ENCODE measurements at regions not wholly inside any gene's neighbourhood (a gene's known extent, or its start where the extent isn't known, plus 50 kb on each side); places are given as distances from the start of the nearest gene placed in this dataset.

- DNase-seq (ENCODE audit: low read depth), result no peak
- TF ChIP-seq CTCF (IDR thresholded peaks at IDR 0.05; ENCODE audit: low read length, missing control alignments), result no peak
- H3K4me3 ChIP-seq (replicated peaks; ENCODE audit: low read depth, low read length), result no peak overlapping the region
These were observed 252.9 kb upstream of the SOX2 start for GRCh38 chr3:181458857-181459256.

- DNase-seq (ENCODE audit: low read depth), result no peak
- H3K4me3 ChIP-seq (replicated peaks; ENCODE audit: low read depth, low read length), result no peak overlapping the region
- TF ChIP-seq CTCF (IDR thresholded peaks at IDR 0.05; ENCODE audit: low read length, missing control alignments), result no peak
These were observed 254.0 kb upstream of the SOX2 start for GRCh38 chr3:181457756-181458155.

- TF ChIP-seq CTCF (IDR thresholded peaks at IDR 0.05; ENCODE audit: low read length, missing control alignments), result no peak
- DNase-seq (ENCODE audit: low read depth), result no peak
- no peak overlapping the region for H3K4me3 ChIP-seq (replicated peaks; ENCODE audit: low read depth, low read length)
These were observed 254.5 kb upstream of the SOX2 start for GRCh38 chr3:181457190-181457589.

- TF ChIP-seq CTCF (IDR thresholded peaks at IDR 0.05; ENCODE audit: low read length, missing control alignments), result no peak
- DNase-seq (ENCODE audit: low read depth), result no peak
- H3K4me3 ChIP-seq (replicated peaks; ENCODE audit: low read depth, low read length), result no peak overlapping the region
These were observed 256.4 kb upstream of the SOX2 start for GRCh38 chr3:181455276-181455675.

GRCh38 chr3:181454451-181455027 is 257.2 kb upstream of the SOX2 start:
- H3K4me3 ChIP-seq (replicated peaks; ENCODE audit: low read depth, low read length), result no peak overlapping the region
- DNase-seq (ENCODE audit: low read depth), result no peak
- TF ChIP-seq CTCF (IDR thresholded peaks at IDR 0.05; ENCODE audit: low read length, missing control alignments), result no peak

GRCh38 chr3:181446741-181447140 is 265.0 kb upstream of the SOX2 start:
- no peak for TF ChIP-seq CTCF (IDR thresholded peaks at IDR 0.05; ENCODE audit: low read length, missing control alignments)
- no peak for DNase-seq (ENCODE audit: low read depth)
- no peak overlapping the region for H3K4me3 ChIP-seq (replicated peaks; ENCODE audit: low read depth, low read length)

- H3K4me3 ChIP-seq (replicated peaks; ENCODE audit: low read depth, low read length), result no peak overlapping the region
- TF ChIP-seq CTCF (IDR thresholded peaks at IDR 0.05; ENCODE audit: low read length, missing control alignments), result no peak
- DNase-seq (ENCODE audit: low read depth), result no peak
These were observed 269.7 kb upstream of the SOX2 start for GRCh38 chr3:181442066-181442465.
